Neural cell (in vitro differentiated cells): ENCODE measurements at regions not wholly inside any gene's neighbourhood (a gene's known extent, or its start where the extent isn't known, plus 50 kb on each side); places are given as distances from the start of the nearest gene placed in this dataset.

ENCODE experiments used
- EP300 ChIP-seq: fragments of 450-650 bp; conservative IDR thresholded peaks from 2 replicates; pipeline ENCODE4 v1.6.1; 2014; ENCODE audit warnings: antibody characterized with exemption, mild to moderate bottlenecking, moderate library complexity; ENCODE audit not compliant: poor library complexity, severe bottlenecking
- EZH2 ChIP-seq: fragments of 200-600, 300-800 bp; shearing (Covaris generic), sonication (generic); IDR thresholded peaks from 2 replicates; pipeline ENCODE4 v1.6.1; 2014; ENCODE audit warnings: antibody characterized with exemption, low read length, borderline replicate concordance, mild to moderate bottlenecking; ENCODE audit not compliant: insufficient read depth, poor library complexity, severe bottlenecking
- POLR2AphosphoS5 ChIP-seq: IDR thresholded peaks from 2 replicates; pipeline ENCODE4 v1.6.1; 2012
- TF ChIP-seq, protein P1 (sequence below): fragments of 450-650 bp; IDR thresholded peaks from 2 replicates; pipeline ENCODE4 v1.5.1; 2014; ENCODE audit warnings: antibody characterized with exemption, mild to moderate bottlenecking, moderate library complexity; ENCODE audit not compliant: poor library complexity, severe bottlenecking
- TF ChIP-seq, protein P2 (sequence below): IDR thresholded peaks from 2 replicates; pipeline ENCODE4 v1.6.1; 2012; ENCODE audit warnings: borderline replicate concordance

DNA sequence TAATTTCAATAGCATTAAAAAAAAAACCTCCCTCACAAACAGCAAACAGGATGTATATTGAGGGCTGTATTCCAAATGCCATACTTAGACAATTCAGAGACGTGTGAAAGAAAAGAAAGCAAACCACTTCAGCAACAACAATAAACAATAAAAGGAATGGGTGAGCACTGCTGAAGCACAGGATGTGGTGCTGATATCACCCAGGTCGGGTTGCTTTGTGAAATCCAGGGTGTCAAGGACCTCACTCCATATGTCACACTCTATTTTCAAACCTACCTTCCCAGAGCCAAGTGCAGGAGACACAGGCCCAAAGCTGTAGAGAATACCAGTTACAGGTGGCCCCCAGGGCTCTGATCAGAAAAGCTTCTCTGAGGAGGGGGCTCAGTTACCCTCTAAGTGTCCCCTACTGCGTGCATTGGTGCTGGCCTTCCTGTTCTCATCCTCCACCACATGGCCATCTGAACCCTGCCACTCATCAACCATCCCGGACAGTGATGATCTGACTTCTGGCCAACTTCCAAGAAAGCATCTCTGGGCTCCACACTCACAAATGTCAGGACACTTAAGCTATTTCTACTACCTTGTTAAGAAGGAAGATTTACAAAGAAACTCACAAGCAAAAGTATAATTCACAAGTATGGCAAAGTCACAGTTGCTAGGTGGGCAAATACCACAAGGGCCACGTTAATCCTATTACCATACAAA is 363.0 kb downstream of the SS18 start:
- TF ChIP-seq, protein P1, sequence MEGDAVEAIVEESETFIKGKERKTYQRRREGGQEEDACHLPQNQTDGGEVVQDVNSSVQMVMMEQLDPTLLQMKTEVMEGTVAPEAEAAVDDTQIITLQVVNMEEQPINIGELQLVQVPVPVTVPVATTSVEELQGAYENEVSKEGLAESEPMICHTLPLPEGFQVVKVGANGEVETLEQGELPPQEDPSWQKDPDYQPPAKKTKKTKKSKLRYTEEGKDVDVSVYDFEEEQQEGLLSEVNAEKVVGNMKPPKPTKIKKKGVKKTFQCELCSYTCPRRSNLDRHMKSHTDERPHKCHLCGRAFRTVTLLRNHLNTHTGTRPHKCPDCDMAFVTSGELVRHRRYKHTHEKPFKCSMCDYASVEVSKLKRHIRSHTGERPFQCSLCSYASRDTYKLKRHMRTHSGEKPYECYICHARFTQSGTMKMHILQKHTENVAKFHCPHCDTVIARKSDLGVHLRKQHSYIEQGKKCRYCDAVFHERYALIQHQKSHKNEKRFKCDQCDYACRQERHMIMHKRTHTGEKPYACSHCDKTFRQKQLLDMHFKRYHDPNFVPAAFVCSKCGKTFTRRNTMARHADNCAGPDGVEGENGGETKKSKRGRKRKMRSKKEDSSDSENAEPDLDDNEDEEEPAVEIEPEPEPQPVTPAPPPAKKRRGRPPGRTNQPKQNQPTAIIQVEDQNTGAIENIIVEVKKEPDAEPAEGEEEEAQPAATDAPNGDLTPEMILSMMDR: no peak
- no peak for TF ChIP-seq EP300
- TF ChIP-seq EZH2: no peak
- TF ChIP-seq, protein P2, sequence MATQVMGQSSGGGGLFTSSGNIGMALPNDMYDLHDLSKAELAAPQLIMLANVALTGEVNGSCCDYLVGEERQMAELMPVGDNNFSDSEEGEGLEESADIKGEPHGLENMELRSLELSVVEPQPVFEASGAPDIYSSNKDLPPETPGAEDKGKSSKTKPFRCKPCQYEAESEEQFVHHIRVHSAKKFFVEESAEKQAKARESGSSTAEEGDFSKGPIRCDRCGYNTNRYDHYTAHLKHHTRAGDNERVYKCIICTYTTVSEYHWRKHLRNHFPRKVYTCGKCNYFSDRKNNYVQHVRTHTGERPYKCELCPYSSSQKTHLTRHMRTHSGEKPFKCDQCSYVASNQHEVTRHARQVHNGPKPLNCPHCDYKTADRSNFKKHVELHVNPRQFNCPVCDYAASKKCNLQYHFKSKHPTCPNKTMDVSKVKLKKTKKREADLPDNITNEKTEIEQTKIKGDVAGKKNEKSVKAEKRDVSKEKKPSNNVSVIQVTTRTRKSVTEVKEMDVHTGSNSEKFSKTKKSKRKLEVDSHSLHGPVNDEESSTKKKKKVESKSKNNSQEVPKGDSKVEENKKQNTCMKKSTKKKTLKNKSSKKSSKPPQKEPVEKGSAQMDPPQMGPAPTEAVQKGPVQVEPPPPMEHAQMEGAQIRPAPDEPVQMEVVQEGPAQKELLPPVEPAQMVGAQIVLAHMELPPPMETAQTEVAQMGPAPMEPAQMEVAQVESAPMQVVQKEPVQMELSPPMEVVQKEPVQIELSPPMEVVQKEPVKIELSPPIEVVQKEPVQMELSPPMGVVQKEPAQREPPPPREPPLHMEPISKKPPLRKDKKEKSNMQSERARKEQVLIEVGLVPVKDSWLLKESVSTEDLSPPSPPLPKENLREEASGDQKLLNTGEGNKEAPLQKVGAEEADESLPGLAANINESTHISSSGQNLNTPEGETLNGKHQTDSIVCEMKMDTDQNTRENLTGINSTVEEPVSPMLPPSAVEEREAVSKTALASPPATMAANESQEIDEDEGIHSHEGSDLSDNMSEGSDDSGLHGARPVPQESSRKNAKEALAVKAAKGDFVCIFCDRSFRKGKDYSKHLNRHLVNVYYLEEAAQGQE: no peak
- TF ChIP-seq POLR2AphosphoS5: no peak
